Large intestine (tissue), 3 donors: ENCODE measurements at regions not wholly inside any gene's neighbourhood (a gene's known extent, or its start where the extent isn't known, plus 50 kb on each side); places are given as distances from the start of the nearest gene placed in this dataset.

Experiments
- DNase-seq, 2 donors: peaks; one replicate each; pipeline versions ENCODE4 v3.0.0 to v3.0.0-alpha.2; 2013
- H3K27ac ChIP-seq: one replicate; pipeline ENCODE4 v1.5.1; 2013; ENCODE audit warnings: low read length
- H3K27me3 ChIP-seq: 2 replicates; pipeline ENCODE4 v1.6.1; 2013; ENCODE audit warnings: low read length; ENCODE audit not compliant: control insufficient read depth, insufficient read depth
- H3K36me3 ChIP-seq: 2 replicates; pipeline ENCODE4 v1.6.1; 2013; ENCODE audit warnings: low read length; ENCODE audit not compliant: control insufficient read depth, insufficient read depth
- H3K4me1 ChIP-seq: one replicate; pipeline ENCODE4 v1.6.1; 2013; ENCODE audit warnings: low read length; ENCODE audit not compliant: control insufficient read depth, insufficient read depth
- H3K4me3 ChIP-seq: one replicate; pipeline ENCODE4 v1.5.1; 2013; ENCODE audit warnings: low read length
- H3K9me3 ChIP-seq: one replicate; pipeline ENCODE4 v1.6.1; 2013; ENCODE audit warnings: mild to moderate bottlenecking, low read depth, low read length, moderate library complexity; ENCODE audit not compliant: control insufficient read depth
- WGBS: methylation state at CpG from one replicate; pipeline ENCODE4 v1.1.5; 2013; ENCODE audit warnings: low lambda C conversion rate; ENCODE audit not compliant: insufficient coverage; 5-methylcytosine and 5-hydroxymethylcytosine counted together

GRCh38 chr20:11833825-11834224, 83.9 kb upstream of the BTBD3 start:
- Histone ChIP-seq H3K9me3 (peaks cover 4% of the 10 kb centered on the region), H3K36me3 (no peaks in the 10 kb centered on the region), H3K27ac (no peak overlapping the region), H3K4me3 (no peak overlapping the region), H3K4me1 (no peaks in the 10 kb centered on the region), H3K27me3 (no peaks in the 10 kb centered on the region)
- no peak for DNase-seq
- WGBS = no CpG with 5 or more reads among the region's 3 CpGs

DNA sequence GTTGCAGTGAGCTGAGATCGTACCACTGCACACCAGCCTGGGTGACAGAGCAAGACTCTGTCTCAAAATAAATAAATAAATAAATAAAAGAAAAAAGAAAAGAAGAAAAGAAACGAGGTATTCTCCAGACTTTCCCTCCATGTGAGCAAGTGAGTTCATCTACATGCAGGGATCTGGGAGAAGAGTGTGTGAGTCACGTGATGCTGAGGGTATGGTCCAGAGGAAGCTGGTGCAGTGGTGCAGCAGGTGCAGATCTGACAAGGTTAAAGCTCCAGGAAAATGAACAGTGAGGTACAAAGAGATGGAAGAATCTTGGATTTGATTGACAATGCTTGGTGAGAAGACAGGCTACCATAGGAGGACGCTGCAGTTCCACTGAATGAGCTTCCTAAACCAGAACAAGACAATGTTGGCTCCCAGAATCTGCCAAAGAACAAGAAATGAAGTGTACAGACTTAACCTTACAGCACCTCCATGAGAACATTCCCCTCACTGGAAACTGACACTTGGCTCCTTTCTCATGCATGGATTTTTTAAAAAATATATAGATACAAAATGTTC, 79.5 kb upstream of the BTBD3 start:
- Histone ChIP-seq H3K27ac (no peak overlapping the region), H3K4me3 (no peak overlapping the region), H3K4me1 (no peaks in the 10 kb centered on the region), H3K9me3 (peaks cover 4% of the 10 kb centered on the region), H3K27me3 (no peaks in the 10 kb centered on the region), H3K36me3 (no peaks in the 10 kb centered on the region)
- no peak for DNase-seq
- WGBS = 100% methylated on average over 1 of the region's 4 CpGs

DNA sequence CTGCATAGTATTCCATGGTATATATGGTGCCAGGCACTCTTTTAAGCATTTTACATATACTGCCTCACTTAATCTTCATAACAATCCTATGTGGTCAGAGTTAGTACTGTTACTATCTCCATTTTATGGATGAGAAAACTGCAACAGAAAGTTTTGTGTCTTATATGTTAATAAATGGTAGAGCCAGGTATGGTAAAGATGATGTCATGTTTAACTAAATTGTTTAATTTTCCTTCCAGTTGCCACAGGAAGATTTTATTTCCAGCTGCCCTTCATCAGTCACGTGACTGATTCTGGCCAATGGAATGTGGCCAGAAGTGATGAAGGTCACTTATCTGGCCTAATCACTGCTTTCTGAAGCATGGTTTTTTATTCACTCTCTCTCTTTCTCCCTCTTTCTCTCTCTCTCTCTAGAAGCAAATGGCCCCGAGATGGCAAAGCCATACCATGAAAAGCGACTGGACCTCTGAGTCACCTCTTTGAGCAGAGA, 75.7 kb upstream of the BTBD3 start:
- WGBS = no CpG with 5 or more reads among the region's 3 CpGs
- H3K4me1 ChIP-seq = no peaks in the 10 kb centered on the region
- H3K36me3 ChIP-seq = no peaks in the 10 kb centered on the region
- no peaks in the 10 kb centered on the region for H3K9me3 ChIP-seq
- H3K27me3 ChIP-seq = no peaks in the 10 kb centered on the region
- H3K4me3 ChIP-seq = no peak overlapping the region
- no peak for DNase-seq
- H3K27ac ChIP-seq = no peak overlapping the region

GRCh38 chr20:11843289-11843688, 74.4 kb upstream of the BTBD3 start:
- Histone ChIP-seq H3K9me3 (no peaks in the 10 kb centered on the region), H3K27me3 (no peaks in the 10 kb centered on the region), H3K36me3 (no peaks in the 10 kb centered on the region), H3K4me1 (no peaks in the 10 kb centered on the region), H3K4me3 (no peak overlapping the region), H3K27ac (no peak overlapping the region)
- DNase-seq = no peak
- 100% methylated on average over 1 of the region's 1 CpG for WGBS

GRCh38 chr20:11844691-11845090, 73.0 kb upstream of the BTBD3 start:
- Histone ChIP-seq H3K27ac (no peak overlapping the region), H3K9me3 (no peaks in the 10 kb centered on the region), H3K4me1 (no peaks in the 10 kb centered on the region), H3K4me3 (no peak overlapping the region), H3K36me3 (no peaks in the 10 kb centered on the region), H3K27me3 (no peaks in the 10 kb centered on the region)
- DNase-seq = no peak

- Histone ChIP-seq H3K4me1 (no peaks in the 10 kb centered on the region), H3K27ac (no peak overlapping the region), H3K27me3 (no peaks in the 10 kb centered on the region), H3K4me3 (no peak overlapping the region), H3K36me3 (no peaks in the 10 kb centered on the region), H3K9me3 (no peaks in the 10 kb centered on the region)
- 93% methylated on average over 2 of the region's 3 CpGs for WGBS
- DNase-seq = no peak
Observed at GRCh38 chr20:11845340-11845739, 72.4 kb upstream of the BTBD3 start.

GRCh38 chr20:11846131-11846530, 71.6 kb upstream of the BTBD3 start:
- no peaks in the 10 kb centered on the region for H3K9me3 ChIP-seq
- no peak overlapping the region for H3K27ac ChIP-seq
- H3K4me3 ChIP-seq = no peak overlapping the region

GRCh38 chr20:11847827-11848226, 69.9 kb upstream of the BTBD3 start:
- H3K4me3 ChIP-seq = no peak overlapping the region
- no peaks in the 10 kb centered on the region for H3K9me3 ChIP-seq
- no peaks in the 10 kb centered on the region for H3K36me3 ChIP-seq
- no peaks in the 10 kb centered on the region for H3K4me1 ChIP-seq
- no peak for DNase-seq
- H3K27me3 ChIP-seq = no peaks in the 10 kb centered on the region
- no peak overlapping the region for H3K27ac ChIP-seq
- WGBS = no CpG with 5 or more reads among the region's 2 CpGs

More at GRCh38 chr20:11846131-11846530, 71.6 kb upstream of the BTBD3 start:
- no peaks in the 10 kb centered on the region for H3K4me1 ChIP-seq
- no CpG with 5 or more reads among the region's 1 CpG for WGBS
- no peaks in the 10 kb centered on the region for H3K27me3 ChIP-seq
- H3K36me3 ChIP-seq = no peaks in the 10 kb centered on the region
- no peak for DNase-seq

DNA sequence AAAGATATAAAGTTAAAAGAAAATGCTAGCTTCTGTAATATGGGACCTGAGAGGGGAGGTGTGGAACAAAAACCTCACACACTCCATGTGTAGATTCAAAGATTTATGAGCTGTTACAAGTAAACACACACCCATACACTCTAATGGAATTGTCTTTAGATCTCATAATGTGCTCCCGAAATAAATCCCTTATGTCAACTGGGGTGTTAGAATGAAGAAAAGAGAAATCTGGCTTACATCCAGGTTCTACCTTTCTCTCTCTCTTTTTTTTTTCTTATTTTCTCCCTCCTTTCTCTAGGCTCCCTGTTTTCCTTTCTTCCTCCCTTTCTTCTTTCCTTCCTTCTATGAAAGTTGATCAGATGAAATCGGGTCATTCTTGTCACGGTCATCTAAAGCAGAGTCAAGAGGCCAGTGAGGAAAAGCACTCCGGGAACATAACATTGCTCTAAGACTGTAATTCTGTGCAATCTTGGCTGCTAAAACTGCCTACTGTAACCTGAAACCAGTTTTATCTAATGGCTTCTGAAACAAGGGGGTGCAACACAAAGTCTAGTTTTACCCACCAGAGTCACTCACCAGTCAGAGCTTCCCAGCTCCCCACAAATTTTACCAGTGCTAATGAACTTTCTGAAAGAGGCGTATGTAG, 68.3 kb upstream of the BTBD3 start:
- H3K4me1 ChIP-seq = no peaks in the 10 kb centered on the region
- no peak overlapping the region for H3K27ac ChIP-seq
- 100% methylated on average over 1 of the region's 5 CpGs for WGBS
- no peak overlapping the region for H3K4me3 ChIP-seq
- H3K9me3 ChIP-seq = no peaks in the 10 kb centered on the region
- no peaks in the 10 kb centered on the region for H3K36me3 ChIP-seq
- no peak for DNase-seq
- H3K27me3 ChIP-seq = no peaks in the 10 kb centered on the region

DNA sequence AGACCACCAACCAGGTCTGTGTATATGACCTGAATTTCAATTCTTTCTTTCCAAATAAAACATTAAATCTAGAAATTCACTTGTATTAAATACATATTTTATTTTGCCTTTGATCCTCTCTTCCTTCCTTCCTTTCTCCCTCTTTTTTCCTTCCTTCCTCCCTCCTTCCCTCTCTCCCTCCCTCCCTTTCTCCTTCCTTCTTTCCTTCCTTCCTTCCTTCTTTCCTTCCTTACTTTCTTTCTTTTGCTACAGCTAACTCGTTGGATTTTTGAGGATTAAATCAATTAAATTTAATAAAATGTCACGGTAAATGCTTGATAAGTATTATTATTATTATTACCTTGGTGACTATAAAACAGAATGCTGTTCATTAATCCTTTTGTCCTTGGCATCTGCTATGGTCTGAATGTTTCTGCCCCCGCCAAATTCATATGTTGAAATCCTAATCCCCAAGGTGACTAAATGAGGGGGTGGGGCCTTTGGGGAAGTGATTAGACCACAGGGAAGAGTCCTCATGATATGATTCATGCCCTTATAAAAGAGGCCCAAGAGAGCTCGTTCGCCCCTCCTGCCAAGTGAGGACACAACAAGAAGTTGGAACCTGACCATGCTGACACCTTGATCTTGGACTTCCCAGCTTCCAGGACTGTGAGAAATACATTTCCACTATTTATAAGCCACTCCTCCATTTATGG, 67.6 kb upstream of the BTBD3 start:
- DNase-seq = no peak
- Histone ChIP-seq H3K27me3 (no peaks in the 10 kb centered on the region), H3K4me1 (no peaks in the 10 kb centered on the region), H3K9me3 (no peaks in the 10 kb centered on the region), H3K27ac (no peak overlapping the region), H3K4me3 (no peak overlapping the region), H3K36me3 (no peaks in the 10 kb centered on the region)
- 100% methylated on average over 2 of the region's 5 CpGs for WGBS
